Ovary (tissue), 7 donors: ENCODE measurements at regions not wholly inside any gene's neighbourhood (a gene's known extent, or its start where the extent isn't known, plus 50 kb on each side); places are given as distances from the start of the nearest gene placed in this dataset.

Experiments
- DNase-seq, 5 donors: peaks; one replicate each; pipeline ENCODE4 v3.0.0-alpha.2; 2019 to 2020
- H3K27ac ChIP-seq, 2 donors: fragments of 200-600 bp; one replicate each; pipeline versions ENCODE4 v1.5.1 to v1.8.0; 2019 to 2022
- H3K27me3 ChIP-seq: fragments of 200-600 bp; one replicate; pipeline ENCODE4 v1.8.0; 2022
- H3K36me3 ChIP-seq: fragments of 200-600 bp; sonication (generic); one replicate; pipeline ENCODE4 v1.5.1; 2019
- H3K4me1 ChIP-seq: one replicate; pipeline ENCODE4 v1.8.1; 2013; ENCODE audit warnings: mild to moderate bottlenecking, moderate library complexity; ENCODE audit not compliant: insufficient read depth
- H3K4me3 ChIP-seq: fragments of 200-600 bp; sonication (generic); one replicate; pipeline ENCODE4 v1.5.1; 2017
- H3K9me3 ChIP-seq, 2 donors: fragments of 200-600 bp in 1 of 2; sonication (generic) in 1 of 2; one replicate each; pipeline versions ENCODE4 v1.5.1 to v1.8.1; 2013 to 2019; ENCODE audit warnings: mild to moderate bottlenecking in 1 of 2, moderate library complexity in 1 of 2
- EP300 ChIP-seq: sonication (generic); formaldehyde crosslinking; IDR thresholded peaks from one replicate; pipeline ENCODE4 v1.6.1; 2017; ENCODE audit warnings: antibody characterized with exemption
- POLR2A ChIP-seq: fragments of 450-650 bp; IDR thresholded peaks from one replicate; pipeline ENCODE4 v1.6.1; 2017; ENCODE audit warnings: antibody characterized with exemption, mild to moderate bottlenecking, moderate library complexity
- WGBS, 3 donors: extraction: QIAGEN DNeasy Blood & Tissue Kit in 1 of 3; methylation state at CpG; one replicate each; pipeline versions ENCODE4 v1.1.5 to v1.1.7; 2013 to 2017; 5-methylcytosine and 5-hydroxymethylcytosine counted together
- intact Hi-C, 4 donors: fragments of 100-400 bp; cut with DNase I; formaldehyde crosslinking; loops; one replicate each; pipeline versions ENCODE4 v1.11.0 to v1.15.1; 2022 to 2023
- TF ChIP-seq, protein P1 (sequence below), 3 donors: fragments of 450-650 bp in 2 of 3; fragments of 200-600 bp in 1 of 3; IDR thresholded peaks; one replicate each; pipeline versions ENCODE4 v1.5.1 to v1.8.0; 2016 to 2022; ENCODE audit warnings: antibody characterized with exemption in 3 of 3, mild to moderate bottlenecking in 1 of 3
- donor health status: DM: no; HTN: no; CAD: no; lungs with moderate emphysema.
- donor health status: DM: no; HTN: no; CAD: no.
- donor health status: Bipolar disorder and iron deficiency.
- donor health status: DM: no; HTN: no; CAD: no.
- donor health status: DM: yes; HTN: yes; CAD: no.

DNA sequence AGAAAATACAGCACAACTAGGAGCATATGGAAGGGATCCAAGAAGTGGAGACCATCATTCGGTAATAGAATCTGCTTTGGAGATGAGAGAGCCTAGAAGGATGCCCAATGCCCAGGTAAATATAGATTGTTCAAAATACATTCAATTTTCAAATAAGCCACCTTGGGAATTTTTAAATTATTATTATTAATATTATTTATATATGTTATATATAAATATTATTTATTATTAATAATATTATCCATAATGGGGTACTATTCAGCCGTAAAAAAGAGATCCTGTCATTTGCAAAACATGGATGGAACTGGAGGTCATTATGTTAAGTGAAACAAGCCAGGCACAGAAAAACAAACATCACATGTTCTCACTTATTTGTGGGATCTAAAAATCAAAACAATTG is 127.8 kb upstream of the NDUFV2 start:
- no peaks in the 10 kb centered on the region for H3K27me3 ChIP-seq
- H3K4me1 ChIP-seq: no peaks in the 10 kb centered on the region
- TF ChIP-seq POLR2A (no peak), EP300 (no peak)
- TF ChIP-seq, protein P1, sequence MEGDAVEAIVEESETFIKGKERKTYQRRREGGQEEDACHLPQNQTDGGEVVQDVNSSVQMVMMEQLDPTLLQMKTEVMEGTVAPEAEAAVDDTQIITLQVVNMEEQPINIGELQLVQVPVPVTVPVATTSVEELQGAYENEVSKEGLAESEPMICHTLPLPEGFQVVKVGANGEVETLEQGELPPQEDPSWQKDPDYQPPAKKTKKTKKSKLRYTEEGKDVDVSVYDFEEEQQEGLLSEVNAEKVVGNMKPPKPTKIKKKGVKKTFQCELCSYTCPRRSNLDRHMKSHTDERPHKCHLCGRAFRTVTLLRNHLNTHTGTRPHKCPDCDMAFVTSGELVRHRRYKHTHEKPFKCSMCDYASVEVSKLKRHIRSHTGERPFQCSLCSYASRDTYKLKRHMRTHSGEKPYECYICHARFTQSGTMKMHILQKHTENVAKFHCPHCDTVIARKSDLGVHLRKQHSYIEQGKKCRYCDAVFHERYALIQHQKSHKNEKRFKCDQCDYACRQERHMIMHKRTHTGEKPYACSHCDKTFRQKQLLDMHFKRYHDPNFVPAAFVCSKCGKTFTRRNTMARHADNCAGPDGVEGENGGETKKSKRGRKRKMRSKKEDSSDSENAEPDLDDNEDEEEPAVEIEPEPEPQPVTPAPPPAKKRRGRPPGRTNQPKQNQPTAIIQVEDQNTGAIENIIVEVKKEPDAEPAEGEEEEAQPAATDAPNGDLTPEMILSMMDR (IDR thresholded peaks at IDR 0.05): no peak
- no peaks in the 10 kb centered on the region for H3K36me3 ChIP-seq
- H3K4me3 ChIP-seq: no peak overlapping the region
- intact Hi-C loops: no loop called here
- H3K9me3 ChIP-seq: no peaks in the 10 kb centered on the region
- no peak overlapping the region for H3K27ac ChIP-seq
- DNase-seq: no peak
- WGBS, 3 donors: 47 to 72% (median 71%) methylated on average over 2 of the region's 2 CpGs

DNA sequence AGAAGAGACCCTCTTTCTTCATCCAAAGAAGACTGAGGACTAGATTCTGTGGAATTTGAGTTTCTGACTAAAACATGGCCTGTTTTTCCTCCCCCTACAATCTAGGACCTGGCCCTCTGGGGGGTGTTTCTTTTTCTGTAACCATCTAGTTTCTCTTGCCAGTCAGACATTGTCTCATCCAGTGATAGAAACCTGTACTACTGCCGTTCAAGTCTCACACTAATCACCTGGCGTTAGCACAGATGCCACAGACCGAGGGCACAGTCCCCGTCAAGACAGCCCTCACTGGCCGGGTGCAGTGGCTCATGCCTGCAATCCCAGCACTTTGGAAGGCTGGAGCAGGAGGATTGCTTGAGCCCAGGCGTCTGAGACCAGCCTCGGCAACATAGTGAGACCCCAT is 126.9 kb upstream of the NDUFV2 start:
- TF ChIP-seq POLR2A: no peak
- TF ChIP-seq, protein P1 (IDR thresholded peaks at IDR 0.05): no peak
- no peak for TF ChIP-seq EP300
- Histone ChIP-seq H3K4me1 (no peaks in the 10 kb centered on the region), H3K27me3 (no peaks in the 10 kb centered on the region), H3K4me3 (no peak overlapping the region), H3K36me3 (no peaks in the 10 kb centered on the region), H3K9me3 (no peaks in the 10 kb centered on the region), H3K27ac (no peak overlapping the region)
- intact Hi-C loops: no loop called here
- no peak for DNase-seq
- WGBS, 3 donors: 69 to 83% (median 71%) methylated on average over 7 of the region's 7 CpGs

GRCh38 chr18:8976606-8977005 is 125.9 kb upstream of the NDUFV2 start:
- H3K27ac ChIP-seq: no peak overlapping the region
- intact Hi-C loops: no loop called here
- no peaks in the 10 kb centered on the region for H3K27me3 ChIP-seq
- no peaks in the 10 kb centered on the region for H3K4me1 ChIP-seq
- no peaks in the 10 kb centered on the region for H3K9me3 ChIP-seq
- no peak for TF ChIP-seq EP300
- TF ChIP-seq POLR2A: no peak
- TF ChIP-seq, protein P1 (IDR thresholded peaks at IDR 0.05): no peak
- WGBS, 3 donors: 84 to 97% (median 93%) methylated on average over 3 of the region's 3 CpGs
- H3K4me3 ChIP-seq: no peak overlapping the region
- H3K36me3 ChIP-seq: no peaks in the 10 kb centered on the region
- DNase-seq: no peak

GRCh38 chr18:8977166-8977565 is 125.3 kb upstream of the NDUFV2 start:
- Histone ChIP-seq H3K27ac (no peak overlapping the region), H3K4me3 (no peak overlapping the region), H3K36me3 (no peaks in the 10 kb centered on the region), H3K4me1 (no peaks in the 10 kb centered on the region), H3K27me3 (no peaks in the 10 kb centered on the region), H3K9me3 (no peaks in the 10 kb centered on the region)
- intact Hi-C loops: no loop called here
- DNase-seq: no peak
- no peak for TF ChIP-seq POLR2A
- no peak for TF ChIP-seq EP300
- TF ChIP-seq, protein P1 (IDR thresholded peaks at IDR 0.05): no peak

DNA sequence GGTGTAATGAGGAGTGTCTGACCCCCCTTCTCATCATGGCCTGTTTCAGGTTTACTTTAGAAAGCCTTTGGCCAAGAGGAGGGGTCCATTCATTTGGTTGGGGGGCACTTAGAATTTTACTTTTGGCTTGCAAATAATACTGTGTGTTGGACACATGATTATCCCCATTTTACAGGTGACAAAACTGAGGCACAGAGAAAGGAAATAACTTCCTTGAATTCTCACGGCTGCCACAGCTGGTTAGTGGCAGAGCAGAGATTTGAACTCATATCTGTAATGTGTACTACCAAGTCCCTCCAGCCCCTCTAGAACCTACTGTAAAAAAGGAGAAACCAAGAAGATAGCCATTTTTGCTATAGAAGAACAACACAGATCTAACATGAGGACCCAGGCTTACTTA is 124.8 kb upstream of the NDUFV2 start:
- no peak overlapping the region for H3K4me3 ChIP-seq
- H3K27me3 ChIP-seq: no peaks in the 10 kb centered on the region
- DNase-seq: no peak
- H3K4me1 ChIP-seq: no peaks in the 10 kb centered on the region
- H3K27ac ChIP-seq: no peak overlapping the region
- H3K9me3 ChIP-seq: no peaks in the 10 kb centered on the region
- 89 to 94% (median 90%) methylated on average over 1 of the region's 1 CpG for whole genome bisulfite sequencing, 3 donors
- intact Hi-C loops: no loop called here
- TF ChIP-seq, protein P1 (IDR thresholded peaks at IDR 0.05): no peak
- no peak for TF ChIP-seq EP300
- TF ChIP-seq POLR2A: no peak
- no peaks in the 10 kb centered on the region for H3K36me3 ChIP-seq
